ENCODE measurements at regions not wholly inside any gene's neighbourhood (a gene's known extent, or its start where the extent isn't known, plus 50 kb on each side); places are given as distances from the start of the nearest gene placed in this dataset.

- Histone ChIP-seq H3F3A (ENCODE audit: insufficient read depth, low read length) (peaks cover 14% of the 10 kb centered on the region), H4K20me1 (ENCODE audit: insufficient read depth, low read length) (no peaks in the 10 kb centered on the region), H3K9me3 (replicated peaks; ENCODE audit: insufficient read depth, low read length) (no peaks in the 10 kb centered on the region), H3K4me2 (ENCODE audit: low read depth, low read length) (no peak overlapping the region), H3K4me3 (ENCODE audit: low read length) (no peak overlapping the region), H3K9me2 (replicated peaks; ENCODE audit: insufficient read depth, low read length) (no peaks in the 10 kb centered on the region), H3K79me2 (ENCODE audit: low read length) (no peaks in the 10 kb centered on the region), H3K36me3 (replicated peaks; ENCODE audit: insufficient read depth, low read length) (no peaks in the 10 kb centered on the region), H3K27ac (ENCODE audit: low read length) (no peak overlapping the region), H2AFZ (ENCODE audit: low read length) (no peak overlapping the region), H3K4me1 (ENCODE audit: low read length) (peaks cover 23% of the 10 kb centered on the region), H3K27me3 (replicated peaks; ENCODE audit: insufficient read depth, low read length) (no peaks in the 10 kb centered on the region), H3K9ac (ENCODE audit: low read length) (no peak overlapping the region)
- DNase-seq, result peak; percentile 44
- TF ChIP-seq CTCF (IDR thresholded peaks at IDR 0.05; ENCODE audit: low read length) (no peak), EZH2phosphoT487 (IDR thresholded peaks at IDR 0.05; ENCODE audit: low read length) (no peak), EZH2 (optimal IDR thresholded peaks at IDR 0.05; ENCODE audit: low read depth, low read length) (no peak)
These were observed 54.8 kb downstream of the SIPA1L2 start for GRCh38 chr1:232574889-232575762.

- H3K9me2 ChIP-seq (replicated peaks; ENCODE audit: insufficient read depth, low read length), result no peaks in the 10 kb centered on the region
- no peak overlapping the region for H3K27ac ChIP-seq (ENCODE audit: low read length)
- no peak overlapping the region for H3K9ac ChIP-seq (ENCODE audit: low read length)
- H3K4me3 ChIP-seq (ENCODE audit: low read length), result no peak overlapping the region
- H3K79me2 ChIP-seq (ENCODE audit: low read length), result no peaks in the 10 kb centered on the region
- no peak overlapping the region for H2AFZ ChIP-seq (ENCODE audit: low read length)
- H3K4me1 ChIP-seq (ENCODE audit: low read length), result peaks cover 15% of the 10 kb centered on the region
- no peaks in the 10 kb centered on the region for H3K27me3 ChIP-seq (replicated peaks; ENCODE audit: insufficient read depth, low read length)
- no peaks in the 10 kb centered on the region for H4K20me1 ChIP-seq (ENCODE audit: insufficient read depth, low read length)
- TF ChIP-seq CTCF (IDR thresholded peaks at IDR 0.05; ENCODE audit: low read length) (no peak), EZH2 (optimal IDR thresholded peaks at IDR 0.05; ENCODE audit: low read depth, low read length) (no peak), EZH2phosphoT487 (IDR thresholded peaks at IDR 0.05; ENCODE audit: low read length) (no peak)
- no peaks in the 10 kb centered on the region for H3K36me3 ChIP-seq (replicated peaks; ENCODE audit: insufficient read depth, low read length)
- no peak overlapping the region for H3K4me2 ChIP-seq (ENCODE audit: low read depth, low read length)
- H3F3A ChIP-seq (ENCODE audit: insufficient read depth, low read length), result peaks cover 8% of the 10 kb centered on the region
- no peak for DNase-seq
- no peaks in the 10 kb centered on the region for H3K9me3 ChIP-seq (replicated peaks; ENCODE audit: insufficient read depth, low read length)
These were observed 55.9 kb downstream of the SIPA1L2 start for GRCh38 chr1:232574077-232574476.

GRCh38 chr1:232571523-232571922, 58.4 kb downstream of the SIPA1L2 start:
- H3K27ac ChIP-seq (ENCODE audit: low read length), result no peak overlapping the region
- H3F3A ChIP-seq (ENCODE audit: insufficient read depth, low read length), result no peaks in the 10 kb centered on the region
- TF ChIP-seq CTCF (IDR thresholded peaks at IDR 0.05; ENCODE audit: low read length), result no peak
- no peaks in the 10 kb centered on the region for H3K9me3 ChIP-seq (replicated peaks; ENCODE audit: insufficient read depth, low read length)
- no peaks in the 10 kb centered on the region for H3K79me2 ChIP-seq (ENCODE audit: low read length)
- DNase-seq, result no peak
- H3K4me2 ChIP-seq (ENCODE audit: low read depth, low read length), result no peak overlapping the region
- H3K27me3 ChIP-seq (replicated peaks; ENCODE audit: insufficient read depth, low read length), result no peaks in the 10 kb centered on the region
- no peak overlapping the region for H3K9ac ChIP-seq (ENCODE audit: low read length)
- H3K4me3 ChIP-seq (ENCODE audit: low read length), result no peak overlapping the region
- H2AFZ ChIP-seq (ENCODE audit: low read length), result no peak overlapping the region
- H3K36me3 ChIP-seq (replicated peaks; ENCODE audit: insufficient read depth, low read length), result no peaks in the 10 kb centered on the region
- H3K9me2 ChIP-seq (replicated peaks; ENCODE audit: insufficient read depth, low read length), result no peaks in the 10 kb centered on the region
- no peaks in the 10 kb centered on the region for H4K20me1 ChIP-seq (ENCODE audit: insufficient read depth, low read length)
- H3K4me1 ChIP-seq (ENCODE audit: low read length), result no peaks in the 10 kb centered on the region
